ENCODE measurements at regions not wholly inside any gene's neighbourhood (a gene's known extent, or its start where the extent isn't known, plus 50 kb on each side); places are given as distances from the start of the nearest gene placed in this dataset.

GRCh38 chr3:64759811-64760210, 72.0 kb upstream of the ADAMTS9 start:
- Mint-ChIP-seq H3K9me3 (no peaks in the 10 kb centered on the region), H3K27me3 (ENCODE audit: low read depth) (no peaks in the 10 kb centered on the region; the same call in 1 of the 2 replicates), H3K4me1 (no peaks in the 10 kb centered on the region; the same call in 1 of the 2 replicates), H3K4me3 (no peak overlapping the region), H3K27ac (no peak overlapping the region), H3K36me3 (no peaks in the 10 kb centered on the region)
- TF ChIP-seq, protein P1, sequence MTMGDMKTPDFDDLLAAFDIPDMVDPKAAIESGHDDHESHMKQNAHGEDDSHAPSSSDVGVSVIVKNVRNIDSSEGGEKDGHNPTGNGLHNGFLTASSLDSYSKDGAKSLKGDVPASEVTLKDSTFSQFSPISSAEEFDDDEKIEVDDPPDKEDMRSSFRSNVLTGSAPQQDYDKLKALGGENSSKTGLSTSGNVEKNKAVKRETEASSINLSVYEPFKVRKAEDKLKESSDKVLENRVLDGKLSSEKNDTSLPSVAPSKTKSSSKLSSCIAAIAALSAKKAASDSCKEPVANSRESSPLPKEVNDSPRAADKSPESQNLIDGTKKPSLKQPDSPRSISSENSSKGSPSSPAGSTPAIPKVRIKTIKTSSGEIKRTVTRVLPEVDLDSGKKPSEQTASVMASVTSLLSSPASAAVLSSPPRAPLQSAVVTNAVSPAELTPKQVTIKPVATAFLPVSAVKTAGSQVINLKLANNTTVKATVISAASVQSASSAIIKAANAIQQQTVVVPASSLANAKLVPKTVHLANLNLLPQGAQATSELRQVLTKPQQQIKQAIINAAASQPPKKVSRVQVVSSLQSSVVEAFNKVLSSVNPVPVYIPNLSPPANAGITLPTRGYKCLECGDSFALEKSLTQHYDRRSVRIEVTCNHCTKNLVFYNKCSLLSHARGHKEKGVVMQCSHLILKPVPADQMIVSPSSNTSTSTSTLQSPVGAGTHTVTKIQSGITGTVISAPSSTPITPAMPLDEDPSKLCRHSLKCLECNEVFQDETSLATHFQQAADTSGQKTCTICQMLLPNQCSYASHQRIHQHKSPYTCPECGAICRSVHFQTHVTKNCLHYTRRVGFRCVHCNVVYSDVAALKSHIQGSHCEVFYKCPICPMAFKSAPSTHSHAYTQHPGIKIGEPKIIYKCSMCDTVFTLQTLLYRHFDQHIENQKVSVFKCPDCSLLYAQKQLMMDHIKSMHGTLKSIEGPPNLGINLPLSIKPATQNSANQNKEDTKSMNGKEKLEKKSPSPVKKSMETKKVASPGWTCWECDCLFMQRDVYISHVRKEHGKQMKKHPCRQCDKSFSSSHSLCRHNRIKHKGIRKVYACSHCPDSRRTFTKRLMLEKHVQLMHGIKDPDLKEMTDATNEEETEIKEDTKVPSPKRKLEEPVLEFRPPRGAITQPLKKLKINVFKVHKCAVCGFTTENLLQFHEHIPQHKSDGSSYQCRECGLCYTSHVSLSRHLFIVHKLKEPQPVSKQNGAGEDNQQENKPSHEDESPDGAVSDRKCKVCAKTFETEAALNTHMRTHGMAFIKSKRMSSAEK (CRISPR knock-in tag; IDR thresholded peaks at IDR 0.05; ENCODE audit: borderline replicate concordance), result no peak
- TF ChIP-seq ESRRA (CRISPR knock-in tag; IDR thresholded peaks at IDR 0.05; ENCODE audit: borderline replicate concordance), result no peak
- TF ChIP-seq TEAD1 (CRISPR knock-in tag; IDR thresholded peaks at IDR 0.05), result no peak
- TF ChIP-seq KAT7 (CRISPR knock-in tag; IDR thresholded peaks at IDR 0.05; ENCODE audit: borderline replicate concordance), result no peak
- no peak for TF ChIP-seq NFATC4 (CRISPR knock-in tag; IDR thresholded peaks at IDR 0.05)
- no peak for TF ChIP-seq RORB (CRISPR knock-in tag; IDR thresholded peaks at IDR 0.05)
- TF ChIP-seq, protein P2, sequence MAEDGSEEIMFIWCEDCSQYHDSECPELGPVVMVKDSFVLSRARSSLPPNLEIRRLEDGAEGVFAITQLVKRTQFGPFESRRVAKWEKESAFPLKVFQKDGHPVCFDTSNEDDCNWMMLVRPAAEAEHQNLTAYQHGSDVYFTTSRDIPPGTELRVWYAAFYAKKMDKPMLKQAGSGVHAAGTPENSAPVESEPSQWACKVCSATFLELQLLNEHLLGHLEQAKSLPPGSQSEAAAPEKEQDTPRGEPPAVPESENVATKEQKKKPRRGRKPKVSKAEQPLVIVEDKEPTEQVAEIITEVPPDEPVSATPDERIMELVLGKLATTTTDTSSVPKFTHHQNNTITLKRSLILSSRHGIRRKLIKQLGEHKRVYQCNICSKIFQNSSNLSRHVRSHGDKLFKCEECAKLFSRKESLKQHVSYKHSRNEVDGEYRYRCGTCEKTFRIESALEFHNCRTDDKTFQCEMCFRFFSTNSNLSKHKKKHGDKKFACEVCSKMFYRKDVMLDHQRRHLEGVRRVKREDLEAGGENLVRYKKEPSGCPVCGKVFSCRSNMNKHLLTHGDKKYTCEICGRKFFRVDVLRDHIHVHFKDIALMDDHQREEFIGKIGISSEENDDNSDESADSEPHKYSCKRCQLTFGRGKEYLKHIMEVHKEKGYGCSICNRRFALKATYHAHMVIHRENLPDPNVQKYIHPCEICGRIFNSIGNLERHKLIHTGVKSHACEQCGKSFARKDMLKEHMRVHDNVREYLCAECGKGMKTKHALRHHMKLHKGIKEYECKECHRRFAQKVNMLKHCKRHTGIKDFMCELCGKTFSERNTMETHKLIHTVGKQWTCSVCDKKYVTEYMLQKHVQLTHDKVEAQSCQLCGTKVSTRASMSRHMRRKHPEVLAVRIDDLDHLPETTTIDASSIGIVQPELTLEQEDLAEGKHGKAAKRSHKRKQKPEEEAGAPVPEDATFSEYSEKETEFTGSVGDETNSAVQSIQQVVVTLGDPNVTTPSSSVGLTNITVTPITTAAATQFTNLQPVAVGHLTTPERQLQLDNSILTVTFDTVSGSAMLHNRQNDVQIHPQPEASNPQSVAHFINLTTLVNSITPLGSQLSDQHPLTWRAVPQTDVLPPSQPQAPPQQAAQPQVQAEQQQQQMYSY (CRISPR knock-in tag; IDR thresholded peaks at IDR 0.05), result no peak
- CTCF ChIA-PET, result interaction anchor here (0.9 kb wide), 1 partner anchor 227 kb away, joined by 3 read pairs; no protein-coding TSS in a partner anchor
- DNase-seq (ENCODE audit: low spot score) (no peak), ATAC-seq (no peak)
- POLR2A ChIA-PET, result no interaction called here

- no peaks in the 10 kb centered on the region for H3K27me3 Mint-ChIP-seq (ENCODE audit: low read depth)
- DNase-seq (ENCODE audit: low spot score) (no peak), ATAC-seq (no peak)
- H3K36me3 Mint-ChIP-seq, result peaks cover 3% of the 10 kb centered on the region
- POLR2A ChIA-PET, result no interaction called here
- H3K9me3 Mint-ChIP-seq, result peaks cover 8% of the 10 kb centered on the region
- no peak overlapping the region for H3K4me3 Mint-ChIP-seq
- CTCF ChIA-PET, result interaction anchor here (1.5 kb wide), 1 partner anchor 226 kb away, joined by 5 read pairs; no protein-coding TSS in a partner anchor
- H3K4me1 Mint-ChIP-seq, result no peaks in the 10 kb centered on the region
- TF ChIP-seq, protein P2 (CRISPR knock-in tag; IDR thresholded peaks at IDR 0.05), result no peak
- H3K27ac Mint-ChIP-seq, result no peak overlapping the region
These were observed 68.7 kb upstream of the ADAMTS9 start for GRCh38 chr3:64756398-64756986.

DNA sequence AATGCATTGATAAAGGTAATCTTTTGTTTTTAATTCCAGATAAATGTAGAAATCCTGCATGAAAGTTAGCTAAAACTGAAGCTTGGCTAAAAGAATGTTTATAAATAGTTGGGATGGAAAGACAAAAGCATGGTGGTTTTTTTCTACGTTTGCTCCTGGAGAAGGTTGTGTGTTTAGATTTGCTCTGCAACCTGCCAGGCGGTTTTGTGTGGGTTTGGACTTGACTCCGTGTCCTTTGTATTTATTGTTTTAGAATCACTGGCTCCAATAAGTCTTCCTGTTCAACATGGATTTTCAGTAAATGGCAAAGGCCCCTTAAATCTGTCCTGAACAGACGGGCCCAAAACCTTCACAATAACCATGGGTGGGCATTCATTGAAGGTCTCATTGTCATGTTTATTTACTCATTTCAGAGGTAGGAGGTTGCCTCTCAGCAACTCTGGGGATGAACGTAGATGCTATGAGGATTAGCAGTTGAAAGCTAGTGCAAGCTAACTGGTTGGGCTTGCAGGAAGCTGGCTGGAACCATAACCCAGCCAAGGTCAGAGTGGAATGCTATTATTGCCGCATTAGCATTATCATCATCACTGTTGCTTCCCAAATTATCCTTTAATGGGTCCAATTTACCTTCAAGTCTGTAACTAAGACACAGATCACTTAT, 60.6 kb upstream of the ADAMTS9 start:
- Mint-ChIP-seq H3K4me1 (peaks cover 57% of the 10 kb centered on the region), H3K36me3 (no peaks in the 10 kb centered on the region; the same call in 1 of the 2 replicates), H3K4me3 (no peak overlapping the region), H3K27ac (peak overlapping the region; percentile 54), H3K9me3 (peaks cover 5% of the 10 kb centered on the region), H3K27me3 (ENCODE audit: low read depth) (no peaks in the 10 kb centered on the region)
- ChIA-PET POLR2A (no interaction called here), CTCF (interaction anchor here (0.5 to 1.6 kb wide), 3 partner anchors 209 to 335 kb away, joined by 3 to 5 read pairs (median 3); no protein-coding TSS in a partner anchor)
- ATAC-seq (peak; percentile 97), DNase-seq (ENCODE audit: low spot score) (peak; percentile 12)
- TF ChIP-seq, protein P3, sequence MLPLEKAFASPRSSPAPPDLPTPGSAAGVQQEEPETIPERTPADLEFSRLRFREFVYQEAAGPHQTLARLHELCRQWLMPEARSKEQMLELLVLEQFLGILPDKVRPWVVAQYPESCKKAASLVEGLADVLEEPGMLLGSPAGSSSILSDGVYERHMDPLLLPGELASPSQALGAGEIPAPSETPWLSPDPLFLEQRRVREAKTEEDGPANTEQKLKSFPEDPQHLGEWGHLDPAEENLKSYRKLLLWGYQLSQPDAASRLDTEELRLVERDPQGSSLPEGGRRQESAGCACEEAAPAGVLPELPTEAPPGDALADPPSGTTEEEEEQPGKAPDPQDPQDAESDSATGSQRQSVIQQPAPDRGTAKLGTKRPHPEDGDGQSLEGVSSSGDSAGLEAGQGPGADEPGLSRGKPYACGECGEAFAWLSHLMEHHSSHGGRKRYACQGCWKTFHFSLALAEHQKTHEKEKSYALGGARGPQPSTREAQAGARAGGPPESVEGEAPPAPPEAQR (CRISPR knock-in tag; IDR thresholded peaks at IDR 0.05), result 0 out of 2 replicates have a peak, but pooled peaks have one; percentile 37
- TF ChIP-seq FOXP4 (CRISPR knock-in tag; IDR thresholded peaks at IDR 0.05) (peak; percentile 21; the same call in 1 of the 2 replicates), PRRX2 (CRISPR knock-in tag; IDR thresholded peaks at IDR 0.05) (no peak), EMX1 (CRISPR knock-in tag; IDR thresholded peaks at IDR 0.05) (no peak), ZNF138 (CRISPR knock-in tag; conservative IDR thresholded peaks at IDR 0.05) (no peak), ZNF423 (CRISPR knock-in tag; IDR thresholded peaks at IDR 0.05) (no peak)

Measured in WTC11 (cell line).